TTC549 (cell line): ENCODE measurements at regions not wholly inside any gene's neighbourhood (a gene's known extent, or its start where the extent isn't known, plus 50 kb on each side); places are given as distances from the start of the nearest gene placed in this dataset.
"Not testable (repeated sequence)": the region's sequence is repeated elsewhere in the genome, so short reads cannot be mapped to it uniquely, and the experiment has no call there.

ENCODE experiments used
- FAIRE-seq: peaks from 2 replicates; lab custom pipeline; 2012; peaks lifted over from hg19 to GRCh38; lab: Jason Lieb, UNC

DNA sequence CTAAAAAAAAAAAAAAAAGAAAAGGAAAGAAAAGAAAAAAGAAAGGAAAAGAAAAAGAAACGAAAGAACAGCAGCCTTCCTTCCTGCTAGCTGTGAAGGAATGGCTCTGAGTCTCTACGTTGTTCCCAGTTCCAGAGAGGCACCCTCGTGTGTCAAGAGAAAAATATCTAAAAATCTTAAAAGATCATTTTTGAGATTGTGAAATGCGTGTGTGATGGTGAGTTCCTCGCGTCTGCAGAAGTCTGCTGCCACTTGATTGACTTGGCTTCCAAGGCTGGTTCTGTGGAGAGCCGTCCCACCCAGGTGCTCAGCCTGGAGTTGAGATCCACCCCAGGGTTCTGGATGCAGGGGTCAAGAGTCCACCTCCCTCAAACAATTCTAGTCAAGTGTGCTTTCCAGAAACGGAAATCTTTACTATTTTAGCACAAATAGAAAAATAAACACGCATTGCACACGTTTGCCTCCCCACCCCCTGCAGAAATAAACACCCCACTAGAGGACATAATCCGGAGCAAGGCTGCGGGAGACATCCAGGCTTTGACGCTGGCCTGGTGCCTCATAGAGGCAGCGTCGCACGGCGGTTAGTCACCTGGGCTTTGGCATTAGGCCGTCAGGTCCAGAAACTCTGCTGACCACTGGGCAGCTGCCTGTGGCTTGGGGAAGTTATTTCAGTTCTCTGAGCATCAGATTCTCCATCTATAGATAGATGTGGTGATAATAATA, 265.4 kb downstream of the FAM43A start:
- FAIRE-seq = no peak

DNA sequence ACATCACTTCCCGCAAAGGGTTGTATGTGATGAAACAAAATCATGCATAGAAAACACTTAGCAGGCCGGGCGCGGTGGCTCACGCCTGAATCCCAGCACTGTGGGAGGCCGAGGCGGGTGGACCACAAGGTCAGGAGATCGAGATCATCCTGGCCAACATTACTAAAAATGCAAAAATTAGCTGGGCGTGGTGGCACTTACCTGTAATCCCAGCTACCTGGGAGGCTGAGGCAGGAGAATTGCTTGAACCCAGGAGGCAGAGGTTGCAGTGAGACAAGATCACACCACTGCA, 265.9 kb downstream of the FAM43A start:
- FAIRE-seq = not testable (repeated sequence)

DNA sequence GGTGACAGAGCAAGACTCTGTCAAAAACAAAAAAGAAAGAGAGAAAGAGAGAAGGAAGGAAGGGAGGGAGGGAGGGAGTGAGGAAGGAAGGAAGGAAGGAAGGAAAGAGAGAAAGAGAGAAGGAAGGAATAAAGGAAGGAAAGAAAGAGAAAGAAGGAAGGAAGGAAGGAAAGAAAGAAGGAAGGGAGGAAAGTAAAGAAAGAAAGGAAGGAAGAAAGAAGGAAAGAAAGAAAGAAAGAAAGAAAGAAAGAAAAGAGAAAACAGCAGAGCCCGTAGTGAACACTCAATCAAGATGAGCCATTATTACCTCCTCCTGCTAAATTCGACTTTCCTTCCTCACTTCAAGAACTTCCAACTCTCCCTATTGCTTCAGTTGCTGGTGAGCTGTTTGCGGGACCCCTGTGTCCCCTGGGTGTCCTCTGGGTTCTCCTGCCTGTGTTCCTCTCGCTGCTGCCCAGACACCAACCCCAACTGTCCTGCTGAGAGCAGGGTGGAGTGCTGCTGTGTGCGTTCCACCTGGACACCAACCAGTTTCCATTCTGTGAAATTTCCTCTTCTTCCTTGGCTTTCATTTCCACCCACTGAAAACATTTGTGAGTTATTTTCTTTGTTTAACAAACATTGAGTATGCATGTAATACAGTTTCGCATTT, 266.4 kb downstream of the FAM43A start:
- FAIRE-seq = no peak

DNA sequence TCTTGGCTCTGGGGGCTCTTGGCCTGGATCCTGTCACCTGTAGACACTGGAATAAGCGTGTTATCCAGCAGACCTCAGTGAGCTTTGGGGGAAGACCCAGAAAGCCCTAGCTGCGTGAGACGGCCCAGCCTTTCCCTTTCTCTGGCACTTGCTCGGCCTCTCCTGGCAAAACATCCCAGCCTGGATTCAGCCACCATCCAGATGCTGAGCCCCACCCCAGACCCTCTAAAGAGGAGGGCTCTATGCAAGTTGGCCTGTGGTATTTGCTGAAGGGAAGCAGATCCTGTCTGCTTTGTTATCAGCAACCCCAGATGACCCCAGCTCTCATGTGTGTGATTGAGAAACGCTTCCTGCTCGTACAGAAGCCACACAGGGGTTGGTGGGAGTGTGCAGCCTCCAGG, 267.2 kb downstream of the FAM43A start:
- FAIRE-seq = no peak

DNA sequence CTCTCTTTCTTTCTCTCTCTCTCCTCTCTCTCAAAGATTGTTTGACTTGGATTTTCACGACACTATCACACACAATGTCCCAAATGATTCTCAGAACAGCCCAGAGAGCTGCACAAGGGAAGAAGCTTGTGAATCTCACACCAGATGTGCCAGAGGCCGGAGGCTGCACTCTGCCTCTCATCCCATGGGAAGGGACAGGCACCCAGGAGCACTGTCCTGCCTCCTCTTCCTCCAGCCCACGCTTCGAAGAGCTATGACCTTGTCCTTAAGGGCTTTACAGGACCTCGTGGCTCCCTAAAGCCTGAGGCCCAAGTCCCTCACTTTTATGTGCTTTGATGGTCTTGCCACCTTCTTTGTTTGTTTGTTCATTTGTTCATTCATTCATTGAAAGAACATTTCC, 267.6 kb downstream of the FAM43A start:
- FAIRE-seq = no peak

DNA sequence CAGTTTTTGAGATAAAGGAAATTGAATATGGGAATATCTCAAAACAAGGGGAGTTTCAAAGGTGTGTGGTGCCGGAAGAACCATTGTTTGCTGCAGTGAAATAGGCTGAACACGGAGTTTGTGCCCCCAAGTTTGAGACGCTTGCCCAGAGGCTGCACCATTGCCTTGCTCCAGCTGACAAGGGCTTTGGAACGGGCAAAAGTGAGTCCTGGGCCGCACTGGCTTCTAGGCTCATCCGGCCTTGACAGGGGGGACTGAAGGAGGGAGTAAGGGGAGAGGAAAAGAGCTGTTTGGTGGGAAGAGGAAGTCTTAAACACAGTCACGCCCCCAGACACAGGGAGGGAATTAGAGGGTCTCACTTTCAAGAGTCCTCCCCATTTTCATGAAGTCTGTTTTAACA, 269.9 kb downstream of the FAM43A start:
- no peak for FAIRE-seq

DNA sequence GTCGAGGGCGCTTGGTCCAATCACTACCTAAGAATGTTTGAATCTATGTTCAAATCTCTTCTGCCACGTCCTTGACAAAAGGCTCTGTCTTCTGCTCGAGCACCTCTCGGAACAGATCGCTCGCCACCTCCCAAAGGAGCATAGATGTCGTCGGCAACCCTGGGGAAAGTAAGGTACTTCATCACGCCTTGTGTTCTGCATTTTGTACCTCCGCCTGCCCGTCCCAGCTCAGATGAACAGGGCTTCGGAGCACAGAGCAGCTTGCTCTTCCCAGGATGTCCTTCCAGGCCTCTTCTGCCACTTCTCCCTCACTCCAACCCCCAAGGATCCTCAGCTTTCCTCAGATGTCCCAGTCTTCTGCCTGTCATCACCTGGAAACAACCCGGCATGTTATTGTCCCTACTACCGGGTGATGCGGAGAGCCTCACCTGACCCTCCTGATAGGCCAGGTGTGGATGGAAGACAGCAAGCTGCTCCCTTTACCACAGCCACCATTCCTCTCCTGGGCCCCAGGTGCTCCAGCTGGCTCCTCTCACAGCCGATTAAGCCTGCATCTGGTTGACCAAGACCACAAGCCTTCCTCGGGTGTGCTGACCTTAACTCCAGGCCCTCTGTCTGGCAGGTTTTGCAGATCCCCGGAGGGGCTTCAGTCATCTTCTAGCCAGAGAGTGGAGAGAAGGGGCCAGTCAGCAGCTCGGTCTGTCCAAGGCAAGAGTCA, 270.5 kb downstream of the FAM43A start:
- no peak for FAIRE-seq

DNA sequence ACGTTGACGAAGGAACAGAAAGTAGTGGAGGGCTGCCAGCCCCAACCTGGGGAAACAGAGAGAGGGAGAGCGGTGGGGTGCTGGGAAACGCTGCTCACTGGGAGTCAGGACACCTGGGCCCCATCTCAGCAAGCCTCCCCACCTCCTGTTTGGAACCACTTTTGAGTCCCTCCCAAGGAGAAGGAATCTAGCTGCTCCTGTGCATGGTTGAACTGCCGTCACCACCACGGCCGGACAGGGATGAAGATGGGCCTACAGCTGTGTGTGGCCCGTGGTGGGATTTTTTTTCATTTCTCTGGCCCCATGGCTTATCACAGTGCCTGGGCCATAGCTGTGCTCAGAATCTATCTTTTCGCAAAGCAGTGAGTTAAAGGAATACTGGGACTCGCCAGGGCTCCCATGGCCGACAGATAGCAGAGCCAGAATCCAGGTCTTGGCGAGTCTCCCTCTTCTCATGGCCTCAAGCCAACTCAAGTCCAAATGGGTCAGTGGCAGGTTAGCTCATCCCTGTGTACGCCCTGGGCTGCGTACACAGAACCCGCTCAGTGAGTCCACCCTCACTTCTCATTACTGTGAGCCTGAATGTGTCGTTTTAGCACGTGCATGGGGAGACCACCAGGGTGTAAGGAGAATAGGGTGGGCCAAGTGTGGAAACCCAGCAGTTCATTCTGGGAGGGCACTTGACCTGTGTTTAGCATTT, 271.2 kb downstream of the FAM43A start:
- FAIRE-seq = no peak

DNA sequence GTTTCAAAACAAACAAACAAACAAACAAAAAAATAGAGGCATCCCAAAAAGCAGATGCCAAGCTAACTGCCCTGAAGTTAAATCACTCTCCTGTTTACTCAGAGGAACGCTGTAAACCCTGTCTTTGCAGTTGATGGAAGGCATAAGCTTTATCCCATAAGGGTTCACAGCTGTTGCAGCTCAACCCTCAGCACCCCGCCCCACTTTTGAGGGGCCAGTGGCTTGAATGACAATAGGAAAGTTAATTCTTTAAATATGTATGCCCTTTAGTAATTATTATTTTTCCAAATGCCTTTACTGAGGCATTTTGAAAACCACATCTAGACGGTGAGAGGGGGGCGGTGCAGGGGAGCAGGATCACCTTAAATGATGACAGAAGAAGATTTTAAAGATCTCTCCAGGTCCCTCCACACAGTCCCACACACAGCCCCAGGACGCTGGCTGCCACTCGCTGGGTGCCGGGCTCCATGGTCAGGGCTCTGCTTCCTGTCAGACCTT, 272.1 kb downstream of the FAM43A start:
- FAIRE-seq = no peak

DNA sequence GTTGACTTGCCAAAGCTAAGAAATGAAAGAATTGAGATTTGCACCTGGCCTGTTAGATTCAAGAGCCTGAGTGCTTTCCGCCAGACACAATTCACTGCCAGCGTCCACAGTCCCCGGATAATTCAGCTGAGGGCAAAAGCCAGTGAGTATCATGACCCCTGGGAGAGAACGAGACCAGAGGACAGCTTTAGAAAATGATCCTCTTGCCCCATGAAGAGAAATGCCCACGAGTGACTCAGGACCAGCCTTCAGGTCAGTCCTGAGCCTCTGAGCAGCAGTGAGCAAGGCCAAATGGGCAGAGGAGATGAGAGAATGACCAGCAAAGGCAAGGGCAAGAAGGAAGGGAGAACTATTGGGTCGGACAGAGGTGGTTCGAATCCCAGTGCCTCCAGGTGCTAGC, 273.5 kb downstream of the FAM43A start:
- FAIRE-seq = no peak

DNA sequence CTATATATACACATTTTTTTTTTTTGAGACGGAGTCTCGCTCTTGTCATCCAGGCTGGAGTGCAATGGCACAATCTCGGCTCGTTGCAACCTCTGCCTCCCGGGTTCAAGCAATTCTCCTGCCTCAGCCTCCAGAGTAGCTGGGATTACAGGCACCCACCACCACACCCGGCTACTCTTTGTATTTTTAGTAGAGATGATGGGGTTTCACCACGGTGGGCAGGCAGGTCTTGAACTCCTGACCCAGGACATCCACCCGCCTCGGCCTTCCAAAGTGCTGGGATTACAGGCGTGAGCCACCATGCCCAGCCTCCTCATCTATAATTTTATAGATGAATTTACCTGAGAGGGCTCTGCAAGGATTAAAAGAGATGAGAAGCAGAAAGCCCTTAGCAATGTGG, 274.0 kb downstream of the FAM43A start:
- not testable (repeated sequence) for FAIRE-seq

DNA sequence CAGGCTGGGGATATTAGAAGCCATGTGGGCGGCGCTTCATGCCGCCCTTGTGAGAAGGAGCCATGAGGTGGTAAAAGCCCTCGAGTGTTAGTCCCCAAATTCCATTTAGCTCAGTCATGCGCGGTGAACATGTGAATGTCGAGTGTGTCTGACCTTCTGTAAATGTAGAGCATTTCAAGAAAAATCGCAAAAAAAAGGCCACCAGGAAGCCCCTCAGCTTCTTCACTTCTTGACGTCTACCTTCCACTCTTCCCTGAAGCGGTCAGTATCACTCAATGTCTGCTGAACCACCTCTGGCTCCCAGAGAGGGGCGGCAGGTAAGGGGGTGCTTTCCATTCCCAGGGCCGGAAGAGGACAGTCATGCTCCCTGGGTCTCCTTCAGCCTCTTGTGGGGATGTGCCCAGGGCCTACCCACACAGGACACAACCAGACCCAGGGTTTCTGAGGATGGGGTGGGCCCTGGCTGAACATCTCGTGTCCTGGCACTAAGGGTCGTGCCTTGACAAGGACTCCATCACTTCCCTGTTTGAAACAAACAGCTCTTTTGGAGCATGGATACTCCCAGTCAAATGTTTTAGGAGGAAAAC, 274.9 kb downstream of the FAM43A start:
- no peak for FAIRE-seq

DNA sequence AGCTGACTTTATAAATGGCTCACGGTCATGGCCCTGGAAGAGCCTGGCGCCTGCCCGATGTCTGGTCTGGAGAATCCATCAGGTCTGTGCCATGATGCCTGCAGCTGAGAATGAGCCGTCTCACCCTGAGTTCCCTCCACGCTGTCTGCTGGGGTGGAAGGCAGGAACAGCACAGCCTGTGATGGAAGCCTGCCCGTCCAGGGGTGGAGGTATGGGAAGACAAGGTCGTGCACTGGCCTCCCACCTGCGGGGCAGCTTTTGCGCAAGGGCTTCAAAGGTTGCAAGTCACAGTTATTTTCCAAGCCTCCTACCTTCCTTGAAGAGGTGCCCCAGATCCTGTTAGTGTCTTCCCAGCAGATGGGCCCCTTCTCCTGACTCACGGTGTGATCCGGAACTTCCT, 275.5 kb downstream of the FAM43A start:
- FAIRE-seq = no peak

DNA sequence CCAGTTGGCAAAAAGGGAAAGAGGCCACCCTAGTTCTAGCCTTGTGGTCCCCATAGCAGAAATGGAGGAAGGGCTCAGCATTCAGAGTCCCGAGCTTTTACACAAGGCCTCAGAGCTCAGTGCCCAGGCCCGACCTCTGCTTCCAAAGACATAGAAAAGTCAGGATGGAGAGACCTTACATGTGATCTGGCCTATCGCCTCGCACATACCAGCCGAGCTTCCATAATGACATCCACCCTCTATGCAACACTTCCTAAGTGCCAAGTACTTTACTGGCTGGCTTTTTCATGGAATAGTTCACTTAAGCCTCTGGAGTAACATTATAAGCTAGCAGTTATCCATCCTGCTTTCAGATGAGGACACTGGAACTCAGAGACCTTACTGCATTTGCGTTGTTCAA, 275.9 kb downstream of the FAM43A start:
- FAIRE-seq = no peak

DNA sequence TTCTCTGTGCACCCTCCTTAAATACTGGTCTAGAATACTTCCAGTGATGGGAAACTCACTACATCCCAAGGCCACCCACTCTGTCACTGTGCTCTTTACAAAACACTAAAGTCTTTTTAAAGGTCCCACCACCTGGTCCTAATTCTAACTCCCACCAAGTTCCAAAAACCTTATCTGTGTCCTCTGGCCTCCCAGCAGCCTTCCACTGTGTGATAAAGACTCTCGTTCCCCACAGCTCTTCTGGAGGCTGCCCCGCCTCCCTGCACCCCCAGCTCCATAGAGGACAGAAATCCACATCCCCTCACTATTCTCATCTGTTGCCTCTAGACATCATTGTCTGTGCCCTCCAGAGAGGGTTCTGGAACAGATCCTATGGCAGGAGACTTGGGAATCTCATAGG, 276.4 kb downstream of the FAM43A start:
- FAIRE-seq = no peak

DNA sequence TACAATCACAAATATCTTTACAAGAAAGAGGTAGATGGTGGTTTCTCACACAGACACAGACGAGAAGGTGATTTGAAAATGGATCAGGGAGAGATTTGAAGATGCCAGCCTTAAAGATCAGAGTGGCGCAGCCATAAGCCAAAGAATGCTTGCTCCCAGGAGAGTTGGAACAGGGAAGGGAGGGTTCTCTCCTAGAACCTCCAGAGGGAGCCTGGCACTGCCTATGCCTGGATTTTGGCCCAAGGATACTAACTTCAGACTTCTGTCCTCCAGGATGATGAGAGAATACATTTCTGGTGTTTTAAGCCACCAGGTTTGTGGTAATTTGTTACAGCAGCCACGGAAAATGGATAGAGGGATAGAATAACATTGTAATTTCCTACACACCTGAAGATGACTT, 279.1 kb downstream of the FAM43A start:
- no peak for FAIRE-seq

DNA sequence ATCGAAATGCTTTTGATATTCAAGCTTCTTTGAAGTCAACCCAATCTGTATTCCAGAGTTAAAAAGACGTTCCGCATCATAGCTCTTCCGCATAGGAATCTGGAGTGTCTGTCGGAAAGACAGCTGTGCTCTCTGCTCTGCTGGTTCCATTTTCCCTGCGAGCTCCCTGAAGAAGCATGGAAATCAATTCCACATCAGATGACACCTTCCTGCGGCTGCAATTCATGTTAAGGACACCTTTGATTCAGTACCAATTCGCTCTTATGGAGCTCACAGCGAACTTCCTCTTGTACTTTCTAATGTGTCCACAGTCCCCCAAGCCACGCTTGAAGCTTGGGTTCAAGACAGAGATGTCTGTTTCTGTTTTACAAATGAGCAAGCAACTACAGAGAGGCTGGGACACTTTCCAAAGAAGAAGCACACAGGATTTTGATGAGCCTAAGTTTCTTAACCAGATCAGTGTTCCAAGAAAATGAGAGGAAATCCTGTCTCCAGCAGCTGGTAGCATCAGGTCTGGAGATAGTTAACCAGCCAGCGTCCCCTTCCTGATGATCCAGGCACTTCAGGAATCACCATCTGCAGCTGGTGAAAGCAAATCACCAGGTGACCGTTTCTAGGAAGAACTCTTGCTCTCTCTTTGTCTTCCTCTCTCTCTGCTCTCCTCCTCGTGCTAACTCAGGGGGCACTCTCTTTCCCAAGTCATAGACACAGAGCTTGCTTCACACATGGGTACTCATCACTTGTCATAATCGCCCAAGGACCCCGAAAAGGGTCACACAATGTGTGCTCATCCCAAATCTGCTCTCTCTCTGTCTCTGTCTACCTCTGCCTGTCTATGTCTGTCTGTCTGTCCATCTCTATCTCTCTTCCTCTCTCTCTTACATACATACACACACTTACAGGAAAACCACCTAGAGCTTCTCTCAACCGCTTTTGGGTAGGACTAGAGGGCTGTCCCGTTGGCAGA, 281.8 kb downstream of the FAM43A start:
- FAIRE-seq = no peak

DNA sequence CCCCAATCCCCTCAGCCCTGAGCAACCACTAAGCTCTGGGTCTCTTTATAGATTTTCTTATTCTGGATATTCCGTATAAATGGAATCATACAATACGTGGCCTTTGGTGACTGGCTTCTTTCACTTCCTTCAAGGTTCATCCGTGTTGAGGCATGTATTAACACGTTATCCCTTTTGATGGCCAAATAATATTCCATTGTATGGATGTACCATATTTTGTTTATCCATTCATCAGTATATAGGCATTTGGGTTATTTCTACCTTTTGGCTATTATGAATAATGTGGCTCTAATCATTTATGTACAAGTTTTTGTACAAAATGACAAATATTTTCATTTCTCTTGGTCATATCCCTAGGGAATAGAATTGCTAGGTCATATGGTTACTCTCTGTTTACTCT, 284.4 kb downstream of the FAM43A start:
- no peak for FAIRE-seq

DNA sequence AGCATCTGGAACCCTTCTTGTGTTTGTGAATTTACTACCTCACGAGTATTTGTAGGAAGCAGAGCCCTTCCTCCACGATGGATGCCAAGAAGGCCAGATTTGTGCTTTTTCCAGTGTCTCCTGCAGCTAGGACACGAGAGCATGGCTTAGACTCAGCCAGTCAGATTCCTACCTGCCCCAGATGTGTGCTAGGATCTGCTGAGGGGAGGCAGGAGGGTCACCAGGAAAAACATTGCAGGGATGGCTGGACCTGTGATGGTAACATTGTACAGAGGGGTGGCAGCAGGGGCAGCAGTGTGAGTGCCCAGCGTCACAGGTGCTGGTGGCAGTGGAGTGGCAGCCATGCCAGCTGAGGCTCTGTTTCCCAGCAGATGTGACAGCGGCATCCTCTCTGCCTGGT, 285.3 kb downstream of the FAM43A start:
- no peak for FAIRE-seq

DNA sequence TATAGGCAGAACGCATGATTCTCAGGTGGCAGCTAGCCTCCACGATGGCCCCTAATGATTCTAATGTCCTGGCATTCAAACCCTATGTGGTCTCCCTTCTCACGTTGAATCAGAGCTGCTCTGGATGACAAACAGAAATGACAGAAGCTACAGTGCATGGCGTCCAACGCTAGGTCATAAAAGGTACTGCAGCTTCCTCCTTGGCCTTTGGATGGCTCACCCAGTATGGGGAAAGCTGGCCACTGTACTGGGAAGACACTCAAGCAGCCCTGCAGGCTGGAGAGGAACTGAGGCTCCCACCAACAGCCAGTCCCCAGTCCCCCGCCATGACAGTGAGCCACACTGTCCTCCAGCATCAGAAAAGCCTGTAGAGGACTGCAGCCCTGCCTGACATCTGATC, 286.3 kb downstream of the FAM43A start:
- FAIRE-seq = no peak

DNA sequence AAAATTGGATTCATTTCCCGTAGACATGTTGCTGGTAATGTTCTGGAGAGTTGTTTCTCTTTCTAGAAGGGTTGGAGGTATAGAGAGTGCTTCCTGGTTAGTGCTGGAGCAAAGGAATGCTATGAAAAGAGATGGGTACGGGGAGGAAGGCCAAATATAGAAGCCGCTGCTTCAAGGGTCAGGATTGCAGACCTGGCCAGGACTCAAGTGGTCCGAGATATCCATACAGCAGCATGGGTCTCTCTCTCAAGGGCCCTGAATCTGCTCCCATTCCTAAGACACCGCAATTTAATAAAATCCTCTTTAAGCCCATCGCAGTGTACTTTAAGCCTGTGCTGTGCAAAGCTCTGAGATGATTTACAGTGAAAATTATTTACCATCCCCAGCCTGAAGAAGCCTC, 287.0 kb downstream of the FAM43A start:
- no peak for FAIRE-seq
